ENCODE measurements at regions not wholly inside any gene's neighbourhood (a gene's known extent, or its start where the extent isn't known, plus 50 kb on each side); places are given as distances from the start of the nearest gene placed in this dataset.

DNA sequence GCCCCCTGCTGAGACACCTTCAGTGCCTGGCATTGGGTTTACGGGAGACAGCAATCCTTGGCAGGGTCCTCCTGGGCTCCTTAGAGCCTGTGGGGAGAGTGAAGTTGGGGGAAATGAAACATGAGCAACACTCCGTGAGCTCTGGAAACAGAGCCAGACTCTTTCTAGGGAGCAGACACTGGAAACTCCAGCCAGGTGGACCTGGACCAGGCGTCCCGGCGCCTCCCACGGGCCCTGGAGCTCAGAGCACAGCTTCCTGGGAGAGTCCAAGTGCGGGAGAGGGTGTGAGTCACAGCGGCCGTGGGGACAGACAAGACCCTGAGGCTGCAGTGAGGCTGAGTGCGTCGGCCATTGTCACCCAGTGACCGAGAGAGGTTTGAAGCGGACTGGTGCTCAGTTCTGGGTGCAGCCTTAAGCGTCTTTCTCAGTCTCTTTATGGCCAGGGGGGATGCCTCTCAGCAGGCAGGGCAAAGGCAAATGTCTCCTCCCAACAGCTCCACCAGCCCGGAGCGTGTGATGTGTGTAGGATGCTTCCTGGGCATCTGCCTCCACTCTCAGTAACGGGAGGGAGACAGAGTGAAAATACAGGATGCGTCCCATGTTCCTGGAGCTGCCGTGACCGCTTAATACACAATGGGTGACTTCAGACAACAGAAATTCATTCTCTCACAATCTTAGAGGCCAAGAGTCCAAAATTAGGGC is 399.2 kb downstream of the SHANK2 start:
- ATAC-seq (replicated peaks), result no peak

GRCh38 chr11:70853770-70854108 is 398.6 kb downstream of the SHANK2 start:
- ATAC-seq (replicated peaks) (no peak), DNase-seq (no peak)
- peaks cover 0 to 2% of the 10 kb centered on the region in 2 donors for H3K9me3 Mint-ChIP-seq
- H3K36me3 Mint-ChIP-seq (ENCODE audit: insufficient read depth), result no peaks in the 10 kb centered on the region
- peaks cover 15 to 22% of the 10 kb centered on the region in 2 donors for H3K27me3 Mint-ChIP-seq
- H3K27ac Mint-ChIP-seq, result no peak overlapping the region
- H3K4me3 Mint-ChIP-seq, result no peak overlapping the region
- no peaks in the 10 kb centered on the region for H3K4me1 Mint-ChIP-seq (ENCODE audit: low read depth in 2 of 2)

More for the DNA sequence above, 399.2 kb downstream of the SHANK2 start:
- Mint-ChIP-seq H3K27ac (no peak overlapping the region), H3K4me1 (ENCODE audit: low read depth in 2 of 2) (no peaks in the 10 kb centered on the region), H3K27me3 (peaks cover 19 to 21% of the 10 kb centered on the region in 2 donors), H3K4me3 (no peak overlapping the region), H3K36me3 (ENCODE audit: insufficient read depth) (no peaks in the 10 kb centered on the region), H3K9me3 (peaks cover 0 to 2% of the 10 kb centered on the region in 2 donors)
- DNase-seq, result no peak

- H3K9me3 Mint-ChIP-seq, result peaks cover 0 to 2% of the 10 kb centered on the region in 2 donors
- ATAC-seq (replicated peaks), result no peak
- no peaks in the 10 kb centered on the region for H3K36me3 Mint-ChIP-seq (ENCODE audit: insufficient read depth)
- no peak overlapping the region for H3K4me3 Mint-ChIP-seq
- peaks cover 10 to 26% of the 10 kb centered on the region in 2 donors for H3K27me3 Mint-ChIP-seq
- no peak overlapping the region for H3K27ac Mint-ChIP-seq
- no peak for DNase-seq
- H3K4me1 Mint-ChIP-seq (ENCODE audit: low read depth in 2 of 2), result no peaks in the 10 kb centered on the region
Measured at GRCh38 chr11:70854201-70854600, 398.2 kb downstream of the SHANK2 start.

DNA sequence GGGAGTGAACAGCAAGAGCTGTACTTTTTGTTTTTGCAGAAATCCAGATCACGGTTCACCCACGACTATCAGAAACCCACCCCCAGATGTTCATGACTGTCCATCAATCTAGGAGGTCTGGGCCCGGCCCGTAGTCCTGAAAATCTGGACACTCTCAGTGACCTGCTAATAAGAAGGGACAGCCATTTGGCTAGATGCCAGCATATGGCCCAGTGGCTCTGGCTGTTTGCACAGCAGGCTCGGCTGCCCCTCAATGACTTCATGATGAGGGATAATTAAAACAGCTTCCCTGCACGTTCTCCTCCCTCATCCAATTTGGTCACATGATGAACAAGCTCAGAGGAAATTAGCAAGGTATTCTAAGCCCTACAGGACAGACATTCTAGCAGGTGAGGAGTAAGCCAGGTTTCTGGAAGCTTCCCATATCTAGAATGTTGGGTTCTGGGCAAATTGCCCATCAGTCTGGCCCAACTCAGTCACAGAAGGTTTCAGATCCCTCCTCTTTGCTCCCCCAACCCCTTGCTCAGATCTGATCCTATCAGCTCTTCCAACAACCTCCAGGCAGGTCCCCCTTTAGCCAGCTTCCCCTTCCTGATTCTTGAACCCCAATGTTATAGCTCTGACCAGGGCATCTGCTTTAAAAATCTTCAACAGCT is 397.3 kb downstream of the SHANK2 start:
- Mint-ChIP-seq H3K27ac (no peak overlapping the region), H3K27me3 (peaks cover 7 to 26% of the 10 kb centered on the region in 2 donors), H3K4me1 (ENCODE audit: low read depth in 2 of 2) (no peaks in the 10 kb centered on the region), H3K4me3 (no peak overlapping the region), H3K36me3 (ENCODE audit: insufficient read depth) (no peaks in the 10 kb centered on the region), H3K9me3 (no peaks in the 10 kb centered on the region)
- no peak for ATAC-seq (replicated peaks)
- DNase-seq, result no peak

- H3K27me3 Mint-ChIP-seq, result peaks cover 17 to 24% of the 10 kb centered on the region in 2 donors
- DNase-seq (no peak), ATAC-seq (replicated peaks) (no peak)
- no peak overlapping the region for H3K4me3 Mint-ChIP-seq
- no peak overlapping the region for H3K27ac Mint-ChIP-seq
- no peaks in the 10 kb centered on the region for H3K4me1 Mint-ChIP-seq (ENCODE audit: low read depth in 2 of 2)
- H3K9me3 Mint-ChIP-seq, result no peaks in the 10 kb centered on the region
- no peaks in the 10 kb centered on the region for H3K36me3 Mint-ChIP-seq (ENCODE audit: insufficient read depth)
Measured at GRCh38 chr11:70857894-70858293, 394.5 kb downstream of the SHANK2 start.

- Mint-ChIP-seq H3K4me1 (ENCODE audit: low read depth in 2 of 2) (no peaks in the 10 kb centered on the region), H3K4me3 (no peak overlapping the region), H3K9me3 (no peaks in the 10 kb centered on the region), H3K27ac (no peak overlapping the region), H3K27me3 (peaks cover 17 to 24% of the 10 kb centered on the region in 2 donors), H3K36me3 (ENCODE audit: insufficient read depth) (no peaks in the 10 kb centered on the region)
- ATAC-seq (replicated peaks), result no peak
- DNase-seq, result no peak
Measured at GRCh38 chr11:70859180-70859579, 393.2 kb downstream of the SHANK2 start.

- no peak overlapping the region for H3K27ac Mint-ChIP-seq
- H3K27me3 Mint-ChIP-seq, result peaks cover 17 to 19% of the 10 kb centered on the region in 2 donors
- ATAC-seq (replicated peaks) (no peak), DNase-seq (no peak)
- no peak overlapping the region for H3K4me3 Mint-ChIP-seq
- no peaks in the 10 kb centered on the region for H3K36me3 Mint-ChIP-seq (ENCODE audit: insufficient read depth)
- H3K4me1 Mint-ChIP-seq (ENCODE audit: low read depth in 2 of 2), result no peaks in the 10 kb centered on the region
- H3K9me3 Mint-ChIP-seq, result no peaks in the 10 kb centered on the region
Measured at GRCh38 chr11:70860888-70861287, 391.5 kb downstream of the SHANK2 start.

GRCh38 chr11:70861559-70861958 is 390.8 kb downstream of the SHANK2 start:
- DNase-seq (no peak), ATAC-seq (replicated peaks) (no peak)
- Mint-ChIP-seq H3K27ac (no peak overlapping the region), H3K4me3 (no peak overlapping the region), H3K27me3 (peaks cover 13 to 17% of the 10 kb centered on the region in 2 donors), H3K36me3 (ENCODE audit: insufficient read depth) (no peaks in the 10 kb centered on the region), H3K4me1 (ENCODE audit: low read depth in 2 of 2) (no peaks in the 10 kb centered on the region), H3K9me3 (no peaks in the 10 kb centered on the region)

GRCh38 chr11:70862093-70862492 is 390.3 kb downstream of the SHANK2 start:
- Mint-ChIP-seq H3K4me1 (ENCODE audit: low read depth in 2 of 2) (no peaks in the 10 kb centered on the region), H3K36me3 (ENCODE audit: insufficient read depth) (no peaks in the 10 kb centered on the region), H3K27ac (no peak overlapping the region), H3K4me3 (no peak overlapping the region), H3K27me3 (peaks cover 13 to 17% of the 10 kb centered on the region in 2 donors), H3K9me3 (no peaks in the 10 kb centered on the region)
- no peak for ATAC-seq (replicated peaks)
- DNase-seq, result no peak

- no peak overlapping the region for H3K4me3 Mint-ChIP-seq
- H3K27me3 Mint-ChIP-seq, result peaks cover 13 to 17% of the 10 kb centered on the region in 2 donors
- DNase-seq (no peak), ATAC-seq (replicated peaks) (no peak)
- no peak overlapping the region for H3K27ac Mint-ChIP-seq
- H3K36me3 Mint-ChIP-seq (ENCODE audit: insufficient read depth), result no peaks in the 10 kb centered on the region
- H3K9me3 Mint-ChIP-seq, result no peaks in the 10 kb centered on the region
- H3K4me1 Mint-ChIP-seq (ENCODE audit: low read depth in 2 of 2), result no peaks in the 10 kb centered on the region
Measured at GRCh38 chr11:70863186-70863585, 389.2 kb downstream of the SHANK2 start.

- Mint-ChIP-seq H3K9me3 (no peaks in the 10 kb centered on the region), H3K36me3 (ENCODE audit: insufficient read depth) (no peaks in the 10 kb centered on the region), H3K4me1 (ENCODE audit: low read depth in 2 of 2) (no peaks in the 10 kb centered on the region), H3K4me3 (no peak overlapping the region), H3K27me3 (peaks cover 11 to 23% of the 10 kb centered on the region in 2 donors), H3K27ac (no peak overlapping the region)
- ATAC-seq (replicated peaks) (no peak), DNase-seq (no peak)
Measured at GRCh38 chr11:70863993-70864392, 388.4 kb downstream of the SHANK2 start.

GRCh38 chr11:70865356-70865755 is 387.0 kb downstream of the SHANK2 start:
- Mint-ChIP-seq H3K27ac (no peak overlapping the region), H3K36me3 (ENCODE audit: insufficient read depth) (no peaks in the 10 kb centered on the region), H3K27me3 (peaks cover 13 to 36% of the 10 kb centered on the region in 2 donors), H3K4me1 (ENCODE audit: low read depth in 2 of 2) (no peaks in the 10 kb centered on the region), H3K9me3 (no peaks in the 10 kb centered on the region), H3K4me3 (no peak overlapping the region)
- no peak for ATAC-seq (replicated peaks)
- DNase-seq, result no peak

DNA sequence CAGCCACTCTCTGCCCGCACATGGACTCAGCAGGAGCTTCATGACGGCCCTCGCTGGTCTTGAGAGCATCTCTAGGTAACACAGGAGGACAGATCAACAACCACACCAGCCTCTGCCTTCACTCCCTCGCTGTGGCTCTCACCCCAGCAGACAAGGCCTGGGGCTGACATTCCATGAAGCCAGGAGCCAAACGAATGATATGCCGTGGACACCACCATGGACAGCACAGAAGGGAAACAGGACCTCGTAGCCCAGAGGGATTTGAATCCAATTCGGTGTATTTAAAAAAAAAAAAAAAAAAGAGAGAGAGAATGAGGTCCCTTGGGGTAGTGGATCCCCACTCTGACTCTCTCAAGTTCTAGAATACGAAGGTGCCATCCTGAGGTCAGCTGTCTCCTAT is 385.5 kb downstream of the SHANK2 start:
- Mint-ChIP-seq H3K4me1 (ENCODE audit: low read depth in 2 of 2) (no peaks in the 10 kb centered on the region), H3K4me3 (no peak overlapping the region), H3K27me3 (peaks cover 13 to 32% of the 10 kb centered on the region in 2 donors), H3K27ac (no peak overlapping the region), H3K36me3 (ENCODE audit: insufficient read depth) (no peaks in the 10 kb centered on the region), H3K9me3 (no peaks in the 10 kb centered on the region)
- DNase-seq (no peak), ATAC-seq (replicated peaks) (no peak)

DNA sequence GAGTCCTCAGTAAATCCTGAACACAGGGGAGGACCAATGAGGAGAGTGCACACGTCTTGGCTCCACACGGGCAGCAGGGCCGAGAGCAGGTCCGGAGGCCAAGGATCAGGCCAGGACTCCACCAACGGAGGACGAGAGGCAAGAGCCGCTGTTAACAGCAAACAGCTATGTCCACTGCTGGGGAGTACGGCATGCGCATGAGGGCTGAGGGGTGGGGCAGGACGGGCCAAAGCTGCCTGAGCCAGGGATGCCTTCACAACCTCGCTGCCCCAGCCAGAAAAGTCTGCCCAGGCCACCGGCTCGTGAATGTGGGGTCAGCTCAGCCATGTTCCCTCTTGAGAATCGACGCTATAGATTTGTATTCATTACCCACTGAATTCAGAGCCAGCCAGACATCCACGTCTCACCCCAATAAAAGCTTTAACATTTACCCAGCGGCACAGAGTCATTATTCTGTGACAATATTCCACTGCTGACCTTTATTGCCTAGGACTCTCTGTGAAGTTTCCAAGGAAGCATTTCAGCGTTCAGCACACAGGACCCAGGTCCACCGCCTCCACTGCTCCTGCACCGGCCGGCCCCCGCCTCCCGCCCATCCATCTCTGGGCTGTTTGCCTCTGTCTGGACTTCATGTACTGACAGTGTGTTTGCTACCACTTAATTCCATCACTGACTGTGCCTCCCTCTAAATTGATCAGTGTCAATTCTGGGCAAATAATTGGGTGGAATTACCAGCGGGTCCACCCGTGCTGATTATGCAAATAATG is 384.9 kb downstream of the SHANK2 start:
- no peak for DNase-seq
- Mint-ChIP-seq H3K9me3 (no peaks in the 10 kb centered on the region), H3K36me3 (ENCODE audit: insufficient read depth) (no peaks in the 10 kb centered on the region), H3K27ac (no peak overlapping the region), H3K4me3 (no peak overlapping the region), H3K27me3 (peaks cover 10 to 32% of the 10 kb centered on the region in 2 donors), H3K4me1 (ENCODE audit: low read depth in 2 of 2) (no peaks in the 10 kb centered on the region)
- no peak for ATAC-seq (replicated peaks)

Measured in effector memory CD8-positive, alpha-beta T cell (primary cell).